GM18861 (cell line): ENCODE measurements at regions not wholly inside any gene's neighbourhood (a gene's known extent, or its start where the extent isn't known, plus 50 kb on each side); places are given as distances from the start of the nearest gene placed in this dataset.
"Not testable (repeated sequence)": the region's sequence is repeated elsewhere in the genome, so short reads cannot be mapped to it uniquely, and the experiment has no call there.

ENCODE experiments used
- ATAC-seq: cut with Tn5 transposase; IDR thresholded peaks from one replicate; pipeline ENCODE4 v1.9.1; 2021; ENCODE audit not compliant: unreplicated experiment

DNA sequence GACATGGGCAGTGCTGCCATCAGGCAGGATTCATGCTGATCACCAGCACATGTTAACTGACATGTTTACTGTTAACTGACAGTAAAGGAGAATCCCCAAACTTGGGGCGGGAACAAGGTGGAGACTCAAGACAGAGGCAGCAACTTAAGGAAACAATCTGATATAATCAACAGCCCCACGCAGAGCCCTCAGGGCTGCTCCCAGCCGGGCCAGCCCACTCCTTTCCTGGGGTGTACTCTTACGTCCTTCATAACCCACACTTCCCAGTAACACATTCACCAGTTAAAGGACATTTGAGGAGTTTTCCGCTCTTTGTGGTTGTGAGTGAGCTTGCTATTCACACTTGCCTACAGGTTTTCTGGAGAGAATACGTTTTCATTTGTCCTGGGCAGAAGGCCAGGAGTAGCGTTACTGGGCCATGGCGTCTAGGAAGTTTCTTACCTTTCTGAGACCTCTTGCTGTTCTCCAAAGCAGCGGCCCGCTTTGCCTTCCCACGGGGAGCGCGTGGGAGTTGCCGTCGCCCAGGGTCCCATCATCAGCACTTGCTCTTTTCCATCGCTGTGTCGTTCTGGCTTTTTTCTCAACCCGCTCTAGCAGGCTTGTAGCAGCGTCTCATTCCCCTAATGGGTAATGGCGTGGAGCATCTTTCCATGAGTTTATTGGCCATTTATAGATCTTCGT, 56.4 kb downstream of the FOXF2 start:
- ATAC-seq = no peak

DNA sequence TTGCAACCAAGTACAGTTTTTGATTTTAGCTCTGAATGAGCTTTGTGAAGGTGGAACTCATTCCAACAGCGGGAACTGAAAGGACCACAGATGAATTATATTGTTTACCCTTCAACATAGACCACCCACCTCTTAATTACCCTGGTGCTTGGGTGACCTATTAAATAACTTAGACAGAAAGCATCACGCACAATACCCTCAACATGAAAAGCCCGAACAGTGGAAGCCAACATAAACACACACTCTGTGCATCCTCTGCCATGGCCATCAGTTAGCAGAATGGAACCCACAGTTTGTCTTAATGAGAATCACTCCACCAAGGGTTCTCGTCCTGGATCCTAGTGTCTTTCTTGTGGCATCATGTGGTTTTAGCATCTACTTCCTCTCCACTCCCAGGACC, 60.5 kb downstream of the FOXF2 start:
- no peak for ATAC-seq

DNA sequence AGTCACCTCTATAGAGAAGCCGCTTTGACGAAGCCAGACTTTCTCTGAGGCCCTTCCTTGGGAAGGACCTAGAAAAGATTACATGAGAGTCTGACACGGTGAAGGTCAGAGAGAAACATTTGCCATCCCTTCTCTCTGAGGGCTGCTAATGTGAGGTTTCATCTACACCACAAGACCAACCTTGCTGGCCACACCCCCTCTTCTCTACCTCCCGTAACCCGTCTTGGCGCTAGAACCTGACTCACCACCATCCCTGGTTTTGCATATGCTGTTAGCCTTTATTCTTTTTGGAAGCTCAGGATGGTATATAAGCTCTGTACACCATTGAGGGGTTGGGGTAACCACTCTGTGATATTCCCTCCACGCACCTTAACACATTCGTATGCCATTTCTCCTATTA, 63.6 kb downstream of the FOXF2 start:
- ATAC-seq = no peak

DNA sequence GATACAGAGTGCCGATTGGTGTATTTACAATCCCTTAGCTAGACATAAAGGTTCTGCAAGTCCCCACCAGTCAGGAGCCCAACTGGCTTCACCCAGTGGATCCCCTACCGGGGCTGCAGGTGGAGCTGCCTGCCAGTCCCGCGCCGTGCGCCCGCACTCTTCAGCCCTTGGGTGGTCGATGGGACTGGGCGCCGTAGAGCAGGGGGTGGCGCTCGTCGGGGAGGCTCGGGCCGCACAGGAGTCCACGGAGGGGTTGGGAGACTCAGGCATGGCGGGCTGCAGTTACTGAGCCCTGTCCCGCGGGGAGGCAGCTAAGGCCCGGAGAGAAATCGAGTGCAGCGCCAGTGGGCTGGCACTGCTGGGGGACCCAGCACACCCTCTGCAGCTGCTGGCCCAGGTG, 67.4 kb downstream of the FOXF2 start:
- not testable (repeated sequence) for ATAC-seq

DNA sequence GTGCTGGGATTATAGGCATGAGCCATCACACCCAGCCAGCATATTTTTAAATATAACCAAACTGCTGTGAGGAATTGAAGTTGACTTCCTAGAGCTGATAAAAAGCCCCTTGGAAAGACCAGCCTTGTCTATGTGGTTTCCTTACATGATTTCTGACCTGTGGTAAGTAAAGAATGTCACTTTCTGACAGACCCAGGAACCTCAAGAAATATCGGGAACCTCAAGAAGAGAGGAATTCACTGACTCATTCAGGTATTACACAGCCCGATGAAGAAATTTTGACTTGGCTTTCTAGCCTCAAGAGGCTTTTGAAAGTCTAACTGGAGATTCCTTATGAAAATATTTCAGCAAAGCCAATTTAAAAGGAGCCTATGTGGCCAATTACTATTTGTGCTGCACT, 71.8 kb downstream of the FOXF2 start:
- no peak for ATAC-seq

DNA sequence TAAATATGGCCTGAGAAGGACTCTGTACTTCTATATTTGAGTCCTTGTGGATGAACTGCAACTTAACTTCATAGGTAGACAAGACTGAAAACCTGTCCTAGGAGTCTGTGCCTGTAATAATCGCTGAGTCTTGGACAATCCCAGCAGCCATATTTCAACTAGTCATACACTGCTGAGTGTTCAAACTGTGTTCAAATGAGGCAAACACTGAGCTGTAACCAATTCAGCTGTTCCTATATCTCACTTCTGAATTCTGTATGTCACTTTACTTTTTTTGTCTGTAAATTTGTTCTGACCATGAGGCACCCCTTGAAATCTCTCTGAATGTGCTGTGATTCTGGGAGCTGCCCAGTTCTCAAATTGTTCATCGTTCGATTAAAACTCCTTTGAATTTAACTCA, 72.4 kb downstream of the FOXF2 start:
- no peak for ATAC-seq

DNA sequence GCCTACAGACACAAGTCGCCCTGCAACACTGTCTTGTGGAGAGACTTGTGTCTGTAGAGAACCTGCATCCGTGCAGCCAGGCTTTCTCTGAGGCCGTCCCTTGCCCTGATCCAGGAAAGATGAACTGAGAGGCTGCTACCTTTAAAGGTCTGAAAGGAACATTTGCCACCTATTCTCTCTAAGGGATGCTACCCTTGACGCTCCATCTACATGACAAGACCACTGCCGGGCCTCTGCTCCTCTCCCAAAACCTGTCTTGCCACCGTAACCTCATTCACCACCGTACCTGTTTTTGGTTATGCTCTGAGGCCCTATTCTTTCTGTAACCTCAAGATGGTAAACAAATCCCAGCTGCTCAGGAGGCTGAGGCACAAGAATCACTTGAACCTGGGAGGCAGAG, 73.9 kb downstream of the FOXF2 start:
- ATAC-seq = no peak

DNA sequence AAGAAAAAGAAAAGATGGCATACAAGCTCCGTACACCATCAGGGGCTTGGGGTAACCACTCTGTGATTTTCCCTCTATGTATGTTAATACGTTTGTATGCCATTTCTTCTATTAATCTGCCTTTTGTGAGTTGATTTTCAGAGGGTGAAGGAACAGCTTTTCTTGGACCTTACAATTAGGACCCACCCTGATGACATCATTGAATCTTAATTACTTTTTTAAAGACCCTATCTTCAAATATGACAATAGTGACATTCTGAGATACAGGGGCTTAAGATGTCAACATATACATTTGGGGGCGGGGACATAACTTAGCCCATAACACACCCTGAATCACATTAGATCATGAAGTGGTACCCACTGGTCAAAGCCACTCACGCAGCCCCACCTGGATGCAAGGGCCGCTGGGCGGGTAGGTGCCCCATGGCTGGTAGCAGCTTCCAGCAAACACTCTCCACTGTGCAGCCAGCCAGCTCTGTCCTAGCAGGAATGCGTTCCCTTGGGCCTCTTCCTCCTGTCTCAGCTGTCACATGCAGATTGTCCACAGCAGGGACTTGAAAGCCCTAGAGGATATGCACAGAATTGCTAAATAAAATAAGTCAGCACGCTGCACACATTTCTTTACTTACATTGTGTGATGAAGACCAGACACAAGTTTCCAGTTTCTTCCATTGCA, 74.5 kb downstream of the FOXF2 start:
- no peak for ATAC-seq

DNA sequence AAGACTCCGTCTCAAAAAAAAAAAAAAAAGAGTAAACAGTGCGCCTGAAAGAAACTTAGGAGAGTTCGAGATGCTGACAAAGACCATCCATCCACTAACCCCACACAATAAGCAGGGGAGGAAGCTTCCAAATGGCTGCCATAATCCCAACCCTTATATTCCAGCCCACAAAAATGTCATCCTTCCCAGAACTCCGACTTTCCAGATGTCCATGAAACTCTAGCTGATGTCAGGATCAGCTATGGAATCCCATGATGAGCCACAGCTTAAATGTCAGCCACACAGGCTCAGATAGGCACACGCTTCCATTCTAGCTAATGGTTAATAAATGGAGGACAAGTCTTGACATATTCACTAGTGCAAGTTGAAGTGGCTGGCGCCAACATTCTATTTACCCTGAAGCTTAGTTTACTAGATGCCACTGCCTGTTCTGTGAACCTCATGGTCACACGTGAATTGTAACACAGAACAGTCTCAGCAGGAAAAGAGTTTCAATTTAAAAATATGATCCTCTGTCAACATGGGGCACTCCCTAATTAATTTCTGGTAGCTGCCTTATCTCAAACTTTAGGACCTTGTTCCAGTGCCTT, 75.5 kb downstream of the FOXF2 start:
- ATAC-seq = no peak

DNA sequence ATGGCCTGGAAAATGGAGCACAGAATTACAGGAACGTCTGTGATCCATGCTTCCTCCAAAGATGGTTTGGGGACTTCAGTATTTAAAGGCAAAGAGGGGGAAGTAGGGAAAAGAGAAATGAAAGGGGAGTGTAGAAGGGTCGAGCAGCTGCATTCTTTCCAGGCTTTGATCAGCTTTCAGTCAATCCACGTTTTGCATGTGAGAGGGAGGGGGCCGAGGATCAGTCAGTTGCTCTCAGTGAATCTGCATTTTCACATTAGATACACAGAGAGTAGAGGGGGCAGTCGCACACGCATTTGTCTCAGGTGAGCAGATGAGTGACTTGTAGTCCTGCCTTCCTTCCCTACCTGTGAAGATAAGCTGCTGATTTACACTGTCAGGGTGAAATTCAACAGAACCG, 78.8 kb downstream of the FOXF2 start:
- ATAC-seq = no peak

DNA sequence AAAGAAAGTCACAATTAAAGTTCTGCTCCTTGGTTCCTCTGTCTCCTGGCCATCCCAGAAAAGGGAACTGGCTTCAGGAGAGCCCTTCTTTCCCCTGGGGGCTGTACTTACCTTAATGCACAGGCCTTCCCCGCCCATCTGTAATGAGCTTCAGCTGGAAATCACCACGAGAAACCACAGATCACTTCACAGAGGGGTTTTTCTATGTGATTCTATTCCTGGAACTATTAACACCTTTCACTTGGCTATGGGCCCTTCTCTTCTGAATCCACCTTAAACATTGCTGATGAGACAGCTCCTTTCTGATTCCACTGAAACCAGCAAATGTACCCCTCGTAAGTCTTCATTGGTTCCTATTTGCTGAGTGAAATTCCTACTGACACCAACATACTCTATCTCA, 80.7 kb downstream of the FOXF2 start:
- no peak for ATAC-seq

DNA sequence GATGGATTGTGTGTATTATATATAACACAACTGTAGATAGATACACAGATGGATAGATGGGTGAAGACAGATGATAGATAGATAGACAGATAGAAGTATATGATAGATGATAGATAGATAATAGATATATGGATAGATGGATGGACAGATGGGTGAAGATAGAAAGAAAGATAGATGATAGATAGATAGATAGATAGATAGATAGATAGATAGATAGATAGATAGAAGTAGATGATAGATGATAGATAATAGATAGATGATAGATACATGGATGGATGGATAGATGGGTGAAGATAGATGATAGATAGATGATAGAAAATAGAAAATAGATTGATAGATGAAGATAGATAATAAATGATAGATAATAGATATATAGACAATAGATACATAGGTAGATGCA, 83.3 kb downstream of the FOXF2 start:
- no peak for ATAC-seq

DNA sequence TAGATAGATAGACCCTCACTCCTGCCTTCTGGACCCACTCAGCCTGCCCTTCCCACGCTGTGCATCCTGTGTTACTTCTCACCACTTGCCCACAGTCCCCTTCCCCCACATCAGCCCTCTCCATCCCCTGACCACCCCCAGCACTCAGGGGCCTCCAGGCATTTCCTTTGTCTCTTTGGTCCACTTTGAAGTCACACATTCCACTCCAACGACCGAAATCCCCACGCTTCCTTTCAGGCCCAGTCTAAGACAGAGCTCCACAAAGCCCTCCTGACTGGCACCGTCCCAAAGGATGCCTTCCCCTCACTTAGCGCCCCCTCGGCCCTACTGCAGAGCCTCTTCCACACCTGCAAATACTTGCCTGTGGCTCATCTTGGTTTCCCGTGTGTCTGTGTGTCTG, 83.8 kb downstream of the FOXF2 start:
- no peak for ATAC-seq

DNA sequence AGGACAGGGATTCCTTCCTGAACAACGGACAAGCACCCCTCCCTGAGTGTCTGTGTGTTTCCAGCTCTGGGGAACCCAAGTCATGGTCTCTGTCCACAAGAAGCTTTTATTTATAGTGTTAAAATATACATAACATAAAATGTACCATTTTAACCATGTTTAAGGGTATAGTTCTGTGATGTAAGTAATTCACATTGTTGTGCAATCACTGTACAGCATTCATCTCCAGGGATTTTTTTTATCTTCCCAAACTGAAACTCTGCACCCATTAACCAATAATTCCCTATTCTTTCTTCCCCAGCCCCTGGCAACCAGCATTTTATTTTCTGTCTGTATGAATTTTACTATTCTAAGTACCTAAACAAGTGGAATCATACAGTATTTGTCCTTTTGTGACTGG, 84.2 kb downstream of the FOXF2 start:
- ATAC-seq = no peak

DNA sequence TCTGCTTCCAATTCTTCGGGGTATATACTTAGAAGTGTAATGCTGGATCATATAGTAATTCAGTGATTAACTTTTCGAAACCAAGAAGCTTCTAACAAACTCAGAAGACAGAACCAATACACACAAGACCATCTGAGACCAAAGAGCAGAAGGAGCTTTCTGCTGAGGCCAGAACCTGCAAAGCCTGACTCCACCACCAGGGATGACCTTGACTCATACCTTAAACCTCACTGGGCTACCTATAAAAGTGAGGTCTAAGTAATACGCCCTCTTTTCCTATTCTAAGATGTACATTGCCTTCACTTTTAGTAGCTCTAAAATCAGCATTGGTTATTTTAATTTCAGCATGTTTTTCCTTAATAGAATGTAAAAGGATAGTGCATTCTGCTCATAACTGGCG, 84.8 kb downstream of the FOXF2 start:
- ATAC-seq = no peak

DNA sequence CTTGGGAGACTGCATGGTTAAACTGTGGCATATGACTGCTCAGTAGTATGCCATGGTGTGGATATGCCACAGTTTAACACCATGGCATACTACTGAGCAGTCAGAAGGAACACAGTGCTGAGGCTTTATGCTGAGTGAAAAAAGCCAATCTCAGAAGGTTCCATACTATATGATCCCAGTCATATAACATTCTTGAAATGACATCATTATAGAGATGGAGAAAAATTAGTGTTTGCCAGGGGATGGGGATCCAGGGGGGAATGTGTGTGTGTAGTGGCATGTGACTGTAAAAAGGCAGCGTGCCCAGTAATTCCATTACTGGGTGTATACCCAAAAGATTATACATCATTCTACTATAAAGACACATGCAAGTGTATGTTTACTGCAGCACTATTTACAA, 85.8 kb downstream of the FOXF2 start:
- ATAC-seq = no peak

DNA sequence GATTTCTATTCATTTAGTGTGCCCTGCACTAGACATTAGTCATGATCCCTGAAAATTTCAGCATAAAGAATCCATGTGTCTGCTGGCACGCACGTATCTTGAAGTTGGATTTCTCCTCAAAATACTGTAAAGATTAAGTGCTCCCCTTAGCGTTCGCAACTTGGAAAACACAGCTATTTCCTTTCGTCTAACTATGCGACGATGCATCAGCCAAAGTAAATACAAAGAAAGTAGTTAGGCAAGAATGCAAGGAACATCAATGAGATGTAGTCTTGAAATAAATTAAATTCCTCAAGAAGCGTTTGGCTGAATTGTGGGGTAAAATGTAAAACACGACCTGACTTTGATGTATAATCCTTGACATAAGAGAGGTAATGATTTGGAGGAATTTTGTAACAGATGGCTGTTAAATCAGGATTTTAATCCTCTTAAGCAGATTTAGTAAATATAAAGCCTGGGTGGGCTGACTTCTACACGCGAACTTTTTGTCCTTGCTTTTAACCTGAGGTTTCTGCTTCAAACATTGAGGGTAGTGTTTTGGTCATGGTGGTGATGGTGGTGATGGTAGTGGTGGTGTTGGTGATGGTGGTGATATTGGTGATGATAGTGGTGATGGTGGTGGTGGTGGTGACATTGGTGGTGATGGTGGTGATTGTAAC, 88.2 kb downstream of the FOXF2 start:
- no peak for ATAC-seq

DNA sequence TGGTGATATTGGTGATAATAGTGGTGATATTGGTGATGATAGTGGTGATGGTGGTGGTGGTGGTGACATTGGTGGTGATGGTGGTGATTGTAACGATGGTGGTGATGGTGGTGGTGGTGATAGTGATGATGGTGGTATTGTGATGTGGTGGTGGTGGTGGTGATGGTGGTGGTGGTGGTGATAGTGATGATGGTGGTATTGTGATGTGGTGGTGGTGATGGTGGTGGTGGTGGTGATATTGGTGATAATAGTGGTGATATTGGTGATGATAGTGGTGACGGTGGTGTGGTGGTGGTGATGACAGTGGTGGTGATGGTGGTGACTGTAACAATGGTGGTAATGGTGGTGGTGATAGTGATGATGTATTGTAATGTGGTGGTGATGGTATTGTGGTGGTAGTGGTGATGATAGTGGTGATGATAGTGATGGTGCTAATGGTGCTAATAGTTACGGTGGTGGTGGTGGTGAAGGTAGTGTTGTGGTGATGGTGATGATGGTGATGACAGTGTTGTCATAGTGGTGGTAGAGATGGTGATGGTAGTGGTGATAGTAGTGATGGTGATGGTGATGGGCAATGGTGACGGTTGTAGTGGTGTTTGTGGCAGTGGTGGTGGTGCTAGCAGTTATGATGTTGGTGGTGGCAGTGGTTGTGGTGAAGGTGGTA, 88.9 kb downstream of the FOXF2 start:
- ATAC-seq = not testable (repeated sequence)

DNA sequence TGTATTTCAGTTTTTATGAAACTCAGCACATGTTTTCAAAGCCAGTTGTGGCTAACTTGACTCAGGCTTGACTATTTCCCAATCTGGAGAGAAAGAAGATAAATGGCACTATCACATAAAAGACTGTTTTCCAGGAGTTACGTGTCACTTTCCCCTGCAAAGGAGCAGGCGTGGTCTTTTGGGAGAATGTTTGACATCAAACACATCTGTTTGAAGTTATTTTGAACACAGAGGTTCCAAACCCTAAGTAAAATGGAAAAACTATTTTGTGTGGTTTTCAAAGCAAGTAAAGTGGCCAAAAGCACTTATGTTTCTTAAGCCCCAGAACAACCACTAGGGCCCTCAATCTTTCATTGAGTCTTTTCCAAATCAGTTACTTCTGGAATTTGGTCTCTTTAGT, 89.7 kb downstream of the FOXF2 start:
- no peak for ATAC-seq

DNA sequence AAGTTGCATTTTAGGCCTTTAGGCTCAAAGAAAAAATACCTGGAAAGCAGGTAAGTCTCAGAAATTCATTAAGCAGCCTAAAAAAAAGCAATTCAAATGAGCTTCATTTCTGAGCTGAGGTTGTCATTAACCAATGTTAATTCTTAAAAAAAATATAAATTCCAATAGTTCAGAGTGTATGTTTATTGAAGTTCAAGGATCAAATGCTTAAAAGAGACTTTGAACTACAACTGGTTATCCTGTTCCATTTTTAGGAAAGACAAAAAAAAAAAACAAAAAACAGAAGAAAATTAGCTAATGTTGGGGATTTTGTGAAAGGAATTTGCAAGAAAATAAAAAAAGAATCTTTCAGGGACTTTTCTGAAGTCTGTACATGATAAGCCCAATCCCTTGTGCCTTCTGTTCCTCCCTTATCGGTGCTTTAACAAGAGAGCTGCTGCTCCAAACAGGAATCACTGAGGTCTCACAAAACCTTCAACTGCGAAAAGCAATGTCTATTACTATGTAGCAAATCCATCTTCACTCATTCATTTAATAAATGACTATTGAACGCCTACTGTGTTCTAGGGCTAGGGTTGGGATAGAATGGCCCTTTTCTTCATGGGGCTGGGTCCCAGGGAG, 90.3 kb downstream of the FOXF2 start:
- ATAC-seq = no peak

DNA sequence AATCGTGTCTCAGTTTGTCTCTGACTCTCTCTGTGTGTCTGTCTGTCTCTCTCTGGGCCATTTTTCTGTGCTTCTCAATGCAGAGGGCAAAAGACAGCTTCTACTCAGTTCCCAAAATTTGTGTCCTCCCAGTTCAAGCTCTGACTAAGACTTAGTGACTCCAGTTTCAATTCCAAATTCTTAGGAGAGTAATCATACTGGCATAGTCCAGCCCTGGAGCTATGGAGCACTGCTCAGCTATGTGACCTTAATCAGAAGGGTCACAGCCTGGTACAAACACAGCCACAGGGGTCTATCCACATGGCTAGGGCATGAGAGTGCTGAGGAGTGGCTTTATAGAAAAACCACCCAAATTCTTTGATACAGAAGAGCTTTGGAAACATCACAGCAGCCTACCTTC, 91.9 kb downstream of the FOXF2 start:
- ATAC-seq = no peak
